ENCODE measurements at regions not wholly inside any gene's neighbourhood (a gene's known extent, or its start where the extent isn't known, plus 50 kb on each side); places are given as distances from the start of the nearest gene placed in this dataset.

DNA sequence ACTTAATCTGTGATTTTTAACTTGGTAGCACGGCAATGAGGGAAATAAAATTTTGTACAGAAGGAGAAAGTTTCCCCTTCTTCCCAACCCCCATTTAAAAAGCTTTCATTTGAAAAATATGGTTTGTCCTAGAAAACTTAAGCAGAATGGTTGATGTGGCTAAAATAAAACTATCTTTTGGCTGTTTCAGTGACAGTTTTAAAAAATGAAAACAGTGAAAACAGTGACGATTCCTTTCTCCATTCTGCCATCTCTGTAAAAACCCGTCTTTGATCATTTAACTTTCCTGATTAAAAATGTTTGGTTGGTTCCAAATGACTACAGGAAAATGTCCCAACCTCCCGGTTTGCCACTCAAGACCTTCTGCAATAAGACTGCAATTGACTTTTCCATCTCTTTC lies 160.7 kb downstream of the EBLN2 start:
- Histone ChIP-seq H3K79me2 (ENCODE audit: control insufficient read depth, insufficient read depth, low read length) (no peaks in the 10 kb centered on the region), H3K27me3 (ENCODE audit: control insufficient read depth in 2 of 2, insufficient read depth in 2 of 2, low read length in 2 of 2) (peaks cover 0 to 15% of the 10 kb centered on the region in 2 experiments; a peak in 2 of 5 replicates), H3K4me3 (no peak overlapping the region), H3K27ac (ENCODE audit: extremely low read depth, low read depth, low read length) (no peak overlapping the region), H2AFZ (ENCODE audit: low read depth, low read length) (no peak overlapping the region), H3K4me1 (replicated peaks in 1 of 2; ENCODE audit: control insufficient read depth in 2 of 2, insufficient read depth in 2 of 2, low read length in 2 of 2) (no peaks in the 10 kb centered on the region), H3K9ac (ENCODE audit: insufficient read depth in 1 of 2, low read depth in 2 of 2, low read length in 2 of 2) (no peak overlapping the region), H4K20me1 (replicated peaks; ENCODE audit: control insufficient read depth, insufficient read depth, low read length) (no peaks in the 10 kb centered on the region), H3K9me3 (replicated peaks; ENCODE audit: control insufficient read depth, insufficient read depth, low read depth, low read length) (no peaks in the 10 kb centered on the region), H3K9me1 (ENCODE audit: control insufficient read depth, insufficient read depth, low read length) (no peaks in the 10 kb centered on the region), H3K36me3 (ENCODE audit: control insufficient read depth, insufficient read depth, low read length) (no peaks in the 10 kb centered on the region), H3K4me2 (ENCODE audit: insufficient read depth, low read length) (no peak overlapping the region)
- TF ChIP-seq XRCC5 (IDR thresholded peaks at IDR 0.05; ENCODE audit: low read depth, low read length), result no peak
- TF ChIP-seq, protein P1, sequence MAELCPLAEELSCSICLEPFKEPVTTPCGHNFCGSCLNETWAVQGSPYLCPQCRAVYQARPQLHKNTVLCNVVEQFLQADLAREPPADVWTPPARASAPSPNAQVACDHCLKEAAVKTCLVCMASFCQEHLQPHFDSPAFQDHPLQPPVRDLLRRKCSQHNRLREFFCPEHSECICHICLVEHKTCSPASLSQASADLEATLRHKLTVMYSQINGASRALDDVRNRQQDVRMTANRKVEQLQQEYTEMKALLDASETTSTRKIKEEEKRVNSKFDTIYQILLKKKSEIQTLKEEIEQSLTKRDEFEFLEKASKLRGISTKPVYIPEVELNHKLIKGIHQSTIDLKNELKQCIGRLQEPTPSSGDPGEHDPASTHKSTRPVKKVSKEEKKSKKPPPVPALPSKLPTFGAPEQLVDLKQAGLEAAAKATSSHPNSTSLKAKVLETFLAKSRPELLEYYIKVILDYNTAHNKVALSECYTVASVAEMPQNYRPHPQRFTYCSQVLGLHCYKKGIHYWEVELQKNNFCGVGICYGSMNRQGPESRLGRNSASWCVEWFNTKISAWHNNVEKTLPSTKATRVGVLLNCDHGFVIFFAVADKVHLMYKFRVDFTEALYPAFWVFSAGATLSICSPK (IDR thresholded peaks at IDR 0.05; ENCODE audit: borderline replicate concordance), result no peak
- TF ChIP-seq, protein P2, sequence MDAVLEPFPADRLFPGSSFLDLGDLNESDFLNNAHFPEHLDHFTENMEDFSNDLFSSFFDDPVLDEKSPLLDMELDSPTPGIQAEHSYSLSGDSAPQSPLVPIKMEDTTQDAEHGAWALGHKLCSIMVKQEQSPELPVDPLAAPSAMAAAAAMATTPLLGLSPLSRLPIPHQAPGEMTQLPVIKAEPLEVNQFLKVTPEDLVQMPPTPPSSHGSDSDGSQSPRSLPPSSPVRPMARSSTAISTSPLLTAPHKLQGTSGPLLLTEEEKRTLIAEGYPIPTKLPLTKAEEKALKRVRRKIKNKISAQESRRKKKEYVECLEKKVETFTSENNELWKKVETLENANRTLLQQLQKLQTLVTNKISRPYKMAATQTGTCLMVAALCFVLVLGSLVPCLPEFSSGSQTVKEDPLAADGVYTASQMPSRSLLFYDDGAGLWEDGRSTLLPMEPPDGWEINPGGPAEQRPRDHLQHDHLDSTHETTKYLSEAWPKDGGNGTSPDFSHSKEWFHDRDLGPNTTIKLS (IDR thresholded peaks at IDR 0.05; ENCODE audit: borderline replicate concordance, low read depth), result no peak
- TF ChIP-seq, protein P3, sequence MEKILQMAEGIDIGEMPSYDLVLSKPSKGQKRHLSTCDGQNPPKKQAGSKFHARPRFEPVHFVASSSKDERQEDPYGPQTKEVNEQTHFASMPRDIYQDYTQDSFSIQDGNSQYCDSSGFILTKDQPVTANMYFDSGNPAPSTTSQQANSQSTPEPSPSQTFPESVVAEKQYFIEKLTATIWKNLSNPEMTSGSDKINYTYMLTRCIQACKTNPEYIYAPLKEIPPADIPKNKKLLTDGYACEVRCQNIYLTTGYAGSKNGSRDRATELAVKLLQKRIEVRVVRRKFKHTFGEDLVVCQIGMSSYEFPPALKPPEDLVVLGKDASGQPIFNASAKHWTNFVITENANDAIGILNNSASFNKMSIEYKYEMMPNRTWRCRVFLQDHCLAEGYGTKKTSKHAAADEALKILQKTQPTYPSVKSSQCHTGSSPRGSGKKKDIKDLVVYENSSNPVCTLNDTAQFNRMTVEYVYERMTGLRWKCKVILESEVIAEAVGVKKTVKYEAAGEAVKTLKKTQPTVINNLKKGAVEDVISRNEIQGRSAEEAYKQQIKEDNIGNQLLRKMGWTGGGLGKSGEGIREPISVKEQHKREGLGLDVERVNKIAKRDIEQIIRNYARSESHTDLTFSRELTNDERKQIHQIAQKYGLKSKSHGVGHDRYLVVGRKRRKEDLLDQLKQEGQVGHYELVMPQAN (IDR thresholded peaks at IDR 0.05; ENCODE audit: borderline replicate concordance), result no peak
- TF ChIP-seq SMAD4 (CRISPR knock-in tag; conservative IDR thresholded peaks at IDR 0.05), result no peak
- TF ChIP-seq NFRKB (IDR thresholded peaks at IDR 0.05; ENCODE audit: low read depth), result no peak
- TF ChIP-seq MCM3 (IDR thresholded peaks at IDR 0.05), result no peak
- TF ChIP-seq, protein P4, sequence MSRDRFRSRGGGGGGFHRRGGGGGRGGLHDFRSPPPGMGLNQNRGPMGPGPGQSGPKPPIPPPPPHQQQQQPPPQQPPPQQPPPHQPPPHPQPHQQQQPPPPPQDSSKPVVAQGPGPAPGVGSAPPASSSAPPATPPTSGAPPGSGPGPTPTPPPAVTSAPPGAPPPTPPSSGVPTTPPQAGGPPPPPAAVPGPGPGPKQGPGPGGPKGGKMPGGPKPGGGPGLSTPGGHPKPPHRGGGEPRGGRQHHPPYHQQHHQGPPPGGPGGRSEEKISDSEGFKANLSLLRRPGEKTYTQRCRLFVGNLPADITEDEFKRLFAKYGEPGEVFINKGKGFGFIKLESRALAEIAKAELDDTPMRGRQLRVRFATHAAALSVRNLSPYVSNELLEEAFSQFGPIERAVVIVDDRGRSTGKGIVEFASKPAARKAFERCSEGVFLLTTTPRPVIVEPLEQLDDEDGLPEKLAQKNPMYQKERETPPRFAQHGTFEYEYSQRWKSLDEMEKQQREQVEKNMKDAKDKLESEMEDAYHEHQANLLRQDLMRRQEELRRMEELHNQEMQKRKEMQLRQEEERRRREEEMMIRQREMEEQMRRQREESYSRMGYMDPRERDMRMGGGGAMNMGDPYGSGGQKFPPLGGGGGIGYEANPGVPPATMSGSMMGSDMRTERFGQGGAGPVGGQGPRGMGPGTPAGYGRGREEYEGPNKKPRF (IDR thresholded peaks at IDR 0.05; ENCODE audit: low read depth, low read length), result no peak
- no peak for TF ChIP-seq GATA2 (CRISPR knock-in tag; IDR thresholded peaks at IDR 0.05)
- TF ChIP-seq FOXJ2 (tag; IDR thresholded peaks at IDR 0.05), result no peak
- TF ChIP-seq RFX5 (IDR thresholded peaks at IDR 0.05; ENCODE audit: low read depth, low read length), result no peak
- TF ChIP-seq, protein P5, sequence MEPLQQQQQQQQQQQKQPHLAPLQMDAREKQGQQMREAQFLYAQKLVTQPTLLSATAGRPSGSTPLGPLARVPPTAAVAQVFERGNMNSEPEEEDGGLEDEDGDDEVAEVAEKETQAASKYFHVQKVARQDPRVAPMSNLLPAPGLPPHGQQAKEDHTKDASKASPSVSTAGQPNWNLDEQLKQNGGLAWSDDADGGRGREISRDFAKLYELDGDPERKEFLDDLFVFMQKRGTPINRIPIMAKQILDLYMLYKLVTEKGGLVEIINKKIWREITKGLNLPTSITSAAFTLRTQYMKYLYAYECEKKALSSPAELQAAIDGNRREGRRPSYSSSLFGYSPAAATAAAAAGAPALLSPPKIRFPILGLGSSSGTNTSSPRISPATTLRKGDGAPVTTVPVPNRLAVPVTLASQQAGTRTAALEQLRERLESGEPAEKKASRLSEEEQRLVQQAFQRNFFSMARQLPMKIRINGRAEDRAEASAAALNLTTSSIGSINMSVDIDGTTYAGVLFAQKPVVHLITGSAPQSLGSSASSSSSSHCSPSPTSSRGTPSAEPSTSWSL (CRISPR knock-in tag; IDR thresholded peaks at IDR 0.05; ENCODE audit: borderline replicate concordance), result no peak
- 0% methylated on average over 4 of the region's 4 CpGs for WGBS (ENCODE audit: insufficient coverage, low coverage, missing lambda C conversion rate)
- ATAC-seq (no peak), FAIRE-seq (no peak), DNase-seq (ENCODE audit: extremely low read depth in 1 of 4, low spot score in 3 of 4) (no peak)
- no TSS peak for BruUV-seq (replicated peaks)
- in situ Hi-C loops (cut with MboI), result no loop called here
- ChIA-PET POLR2A (no interaction called here), CTCF (ENCODE audit: low intra/inter-chr PET ratio) (no interaction called here)
- intact Hi-C loops (cut with micrococcal nuclease), result no loop called here

All from K562 (cell line).